OCI-LY3 (cell line): ENCODE measurements at regions not wholly inside any gene's neighbourhood (a gene's known extent, or its start where the extent isn't known, plus 50 kb on each side); places are given as distances from the start of the nearest gene placed in this dataset.
A peak's percentile ranks its signal among the peaks of the same experiment; 100 is the strongest.

Source experiments
- H2AFZ ChIP-seq: fragments of 200-600, 300-600 bp; shearing (Covaris generic); 2 replicates; pipeline ENCODE4 v1.6.0; 2014; ENCODE audit warnings: antibody characterized with exemption, low read depth, low read length
- H3K27ac ChIP-seq: fragments of 200-600, 300-600 bp; sonication (generic); 2 replicates; pipeline ENCODE4 v1.5.1; 2014; ENCODE audit warnings: mild to moderate bottlenecking, low read length, moderate library complexity, mixed read lengths
- H3K27me3 ChIP-seq: fragments of 200-600, 300-600 bp; sonication (generic); 2 replicates; pipeline ENCODE4 v1.6.1; 2014; ENCODE audit warnings: low read depth, low read length, mixed read lengths
- H3K36me3 ChIP-seq: fragments of 200-600, 300-600 bp; sonication (generic); replicated peaks from 2 replicates; pipeline ENCODE3; 2014; ENCODE audit warnings: low read depth, low read length, mixed read lengths
- H3K4me1 ChIP-seq: fragments of 300-600, 200-600 bp; sonication (generic); 2 replicates; pipeline ENCODE4 v1.6.1; 2014; ENCODE audit warnings: low read length, mixed read lengths
- H3K4me2 ChIP-seq: fragments of 200-600, 300-600 bp; sonication (generic); 2 replicates; pipeline ENCODE4 v1.6.1; 2014; ENCODE audit warnings: low read length, mixed read lengths
- H3K4me3 ChIP-seq: fragments of 300-600, 200-600 bp; sonication (generic); 2 replicates; pipeline ENCODE4 v1.5.1; 2014; ENCODE audit warnings: antibody characterized with exemption, mild to moderate bottlenecking, low read length, moderate library complexity
- H3K79me2 ChIP-seq: fragments of 300-600, 200-600 bp; shearing (Covaris generic); 2 replicates; pipeline ENCODE4 v1.6.1; 2014; ENCODE audit warnings: mild to moderate bottlenecking, low read length, mixed read lengths
- H3K9ac ChIP-seq: fragments of 300-600, 200-600 bp; shearing (Covaris generic); 2 replicates; pipeline ENCODE4 v1.6.0; 2014; ENCODE audit warnings: mild to moderate bottlenecking, low read length, moderate library complexity
- H3K9me3 ChIP-seq: fragments of 200-600, 300-600 bp; shearing (Covaris generic); 2 replicates; pipeline ENCODE4 v1.6.1; 2014; ENCODE audit warnings: low read length, mixed read lengths; ENCODE audit not compliant: insufficient read depth
- H4K20me1 ChIP-seq: fragments of 200-600, 300-600 bp; sonication (generic); 2 replicates; pipeline ENCODE4 v1.6.1; 2016; ENCODE audit warnings: low read length, mixed read lengths; ENCODE audit not compliant: insufficient read depth
- EZH2phosphoT487 ChIP-seq: fragments of 200-600 bp; shearing (Covaris generic); IDR thresholded peaks from 2 replicates; pipeline ENCODE4 v1.6.1; 2018; ENCODE audit warnings: antibody characterized with exemption, mixed run types, low read depth
- TF ChIP-seq, protein P1 (sequence below): fragments of 200-600, 300-600 bp; sonication (generic); IDR thresholded peaks from 2 replicates; pipeline ENCODE4 v1.5.1; 2014; ENCODE audit warnings: antibody characterized with exemption, low read length, low read depth

DNA sequence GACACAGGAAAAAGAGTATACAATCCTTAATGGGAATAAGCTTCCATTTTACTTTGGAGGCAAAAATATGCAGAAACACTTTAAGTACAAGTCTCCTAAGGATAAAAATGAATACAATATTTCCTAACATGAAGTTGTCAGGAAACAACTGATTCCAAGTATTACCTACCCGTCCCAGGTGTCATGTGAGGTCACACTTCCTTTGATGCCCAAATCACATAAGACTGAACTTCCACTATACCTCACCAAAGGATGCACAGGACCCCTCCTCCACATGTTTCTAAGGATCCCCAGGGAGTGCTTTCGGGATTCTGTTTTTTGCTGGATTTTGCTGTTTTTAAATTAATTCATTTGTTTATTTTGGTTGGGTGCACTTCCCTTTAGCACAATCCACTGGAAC lies 438.5 kb upstream of the TCF4 start:
- Histone ChIP-seq H3K36me3 (no peaks in the 10 kb centered on the region), H4K20me1 (no peaks in the 10 kb centered on the region), H3K27ac (no peak overlapping the region), H3K9me3 (no peaks in the 10 kb centered on the region), H3K79me2 (no peaks in the 10 kb centered on the region), H2AFZ (no peak overlapping the region), H3K4me2 (no peak overlapping the region), H3K9ac (no peak overlapping the region), H3K4me1 (no peaks in the 10 kb centered on the region), H3K27me3 (no peaks in the 10 kb centered on the region), H3K4me3 (no peak overlapping the region)
- TF ChIP-seq EZH2phosphoT487, result no peak
- TF ChIP-seq, protein P1, sequence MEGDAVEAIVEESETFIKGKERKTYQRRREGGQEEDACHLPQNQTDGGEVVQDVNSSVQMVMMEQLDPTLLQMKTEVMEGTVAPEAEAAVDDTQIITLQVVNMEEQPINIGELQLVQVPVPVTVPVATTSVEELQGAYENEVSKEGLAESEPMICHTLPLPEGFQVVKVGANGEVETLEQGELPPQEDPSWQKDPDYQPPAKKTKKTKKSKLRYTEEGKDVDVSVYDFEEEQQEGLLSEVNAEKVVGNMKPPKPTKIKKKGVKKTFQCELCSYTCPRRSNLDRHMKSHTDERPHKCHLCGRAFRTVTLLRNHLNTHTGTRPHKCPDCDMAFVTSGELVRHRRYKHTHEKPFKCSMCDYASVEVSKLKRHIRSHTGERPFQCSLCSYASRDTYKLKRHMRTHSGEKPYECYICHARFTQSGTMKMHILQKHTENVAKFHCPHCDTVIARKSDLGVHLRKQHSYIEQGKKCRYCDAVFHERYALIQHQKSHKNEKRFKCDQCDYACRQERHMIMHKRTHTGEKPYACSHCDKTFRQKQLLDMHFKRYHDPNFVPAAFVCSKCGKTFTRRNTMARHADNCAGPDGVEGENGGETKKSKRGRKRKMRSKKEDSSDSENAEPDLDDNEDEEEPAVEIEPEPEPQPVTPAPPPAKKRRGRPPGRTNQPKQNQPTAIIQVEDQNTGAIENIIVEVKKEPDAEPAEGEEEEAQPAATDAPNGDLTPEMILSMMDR, result no peak

DNA sequence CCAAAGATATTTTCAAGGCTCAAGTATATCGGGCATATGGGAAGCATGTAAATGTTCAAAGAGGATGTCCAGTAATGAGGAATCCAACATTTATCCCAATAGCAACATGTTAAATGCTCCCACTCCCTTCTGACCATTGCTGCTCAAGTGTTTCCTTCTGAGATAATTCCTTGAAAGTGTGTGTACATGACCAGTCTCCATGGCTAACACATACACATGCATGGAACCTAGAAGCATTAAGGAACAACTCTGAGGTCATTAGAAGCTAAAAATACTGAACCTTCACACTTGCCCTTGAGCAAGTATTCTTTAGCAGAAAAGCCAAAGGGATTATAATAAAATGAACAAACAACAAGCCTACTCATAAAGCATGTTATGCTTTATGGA lies 433.8 kb upstream of the TCF4 start:
- no peaks in the 10 kb centered on the region for H3K36me3 ChIP-seq
- H3K4me2 ChIP-seq, result no peak overlapping the region
- H2AFZ ChIP-seq, result no peak overlapping the region
- no peak for TF ChIP-seq EZH2phosphoT487
- TF ChIP-seq, protein P1, result no peak
- no peak overlapping the region for H3K4me3 ChIP-seq
- H3K27ac ChIP-seq, result no peak overlapping the region
- H3K9me3 ChIP-seq, result no peaks in the 10 kb centered on the region
- no peaks in the 10 kb centered on the region for H3K4me1 ChIP-seq
- H3K27me3 ChIP-seq, result no peaks in the 10 kb centered on the region
- no peaks in the 10 kb centered on the region for H4K20me1 ChIP-seq
- H3K9ac ChIP-seq, result no peak overlapping the region
- no peaks in the 10 kb centered on the region for H3K79me2 ChIP-seq

DNA sequence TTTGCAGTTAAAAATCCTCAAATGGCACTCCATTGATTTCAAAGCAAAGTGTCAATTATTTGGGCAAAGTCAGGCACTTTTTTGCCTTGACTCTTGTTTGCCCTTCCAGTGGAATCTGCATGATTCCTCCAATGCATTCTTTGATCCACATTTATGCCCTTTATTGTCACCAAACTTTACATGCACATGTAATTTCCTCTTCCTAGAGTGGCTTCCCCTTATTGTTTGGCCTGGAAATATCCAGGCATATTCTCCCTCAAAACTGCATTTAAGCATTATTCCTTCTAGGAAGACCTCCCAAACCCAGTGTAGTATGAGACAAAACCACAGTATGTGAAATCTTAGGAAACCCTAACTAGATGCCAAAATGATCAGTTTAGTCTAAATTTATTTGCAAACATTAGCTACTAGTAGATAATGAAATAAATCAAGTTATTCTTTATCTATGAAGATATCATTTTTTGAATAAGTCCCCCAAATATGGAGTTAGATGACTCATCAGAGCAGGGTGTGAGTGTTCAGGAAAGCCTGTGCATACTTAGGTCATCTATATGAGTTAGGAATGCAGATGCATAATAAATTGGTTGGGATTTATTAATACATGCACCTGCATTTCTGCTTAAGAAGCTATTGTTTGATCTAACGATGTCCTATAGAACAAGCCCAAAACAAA lies 433.3 kb upstream of the TCF4 start:
- Histone ChIP-seq H4K20me1 (no peaks in the 10 kb centered on the region), H3K36me3 (no peaks in the 10 kb centered on the region), H3K9me3 (no peaks in the 10 kb centered on the region)

DNA sequence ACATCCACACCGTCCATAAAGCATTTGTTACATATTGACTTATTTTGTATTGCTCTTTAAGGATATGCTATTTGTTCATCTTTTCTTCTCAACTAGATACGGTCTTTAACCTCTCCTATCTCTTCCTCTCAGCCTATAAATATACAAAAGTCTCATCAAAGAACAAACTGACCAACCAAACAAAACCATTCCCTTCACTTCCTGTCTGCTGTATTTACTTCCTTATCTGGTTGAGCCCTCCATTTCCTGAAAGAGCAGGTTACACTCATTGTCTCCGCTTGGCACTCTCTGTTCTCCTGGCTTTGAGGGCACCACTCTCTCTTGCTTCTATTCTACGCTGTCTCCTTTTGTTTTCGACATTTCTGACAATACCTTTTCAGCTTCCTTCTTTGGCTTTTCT lies 431.9 kb upstream of the TCF4 start:
- H2AFZ ChIP-seq, result peak overlapping the region; percentile 60; the same call in 1 of the 2 replicates
- TF ChIP-seq EZH2phosphoT487, result no peak
- TF ChIP-seq, protein P1, result no peak

More for the DNA sequence above, 433.3 kb upstream of the TCF4 start:
- H3K27me3 ChIP-seq, result no peaks in the 10 kb centered on the region
- no peaks in the 10 kb centered on the region for H3K4me1 ChIP-seq
- no peak overlapping the region for H3K9ac ChIP-seq
- no peak overlapping the region for H3K27ac ChIP-seq
- TF ChIP-seq, protein P1, result no peak
- no peak for TF ChIP-seq EZH2phosphoT487
- H2AFZ ChIP-seq, result no peak overlapping the region
- no peak overlapping the region for H3K4me2 ChIP-seq
- H3K4me3 ChIP-seq, result no peak overlapping the region
- no peaks in the 10 kb centered on the region for H3K79me2 ChIP-seq

More for the DNA sequence above, 431.9 kb upstream of the TCF4 start:
- Histone ChIP-seq H4K20me1 (no peaks in the 10 kb centered on the region), H3K9me3 (no peaks in the 10 kb centered on the region), H3K4me3 (no peak overlapping the region), H3K79me2 (no peaks in the 10 kb centered on the region), H3K9ac (no peak overlapping the region), H3K27me3 (no peaks in the 10 kb centered on the region), H3K4me1 (no peaks in the 10 kb centered on the region), H3K36me3 (no peaks in the 10 kb centered on the region), H3K4me2 (no peak overlapping the region), H3K27ac (no peak overlapping the region)
